Renal cortical epithelial cell (primary cell): ENCODE measurements at regions not wholly inside any gene's neighbourhood (a gene's known extent, or its start where the extent isn't known, plus 50 kb on each side); places are given as distances from the start of the nearest gene placed in this dataset.
A peak's percentile ranks its signal among the peaks of the same experiment; 100 is the strongest.

Experiments used
- DNase-seq: peaks from one replicate; pipeline ENCODE4 v3.0.0-alpha.2; 2011; ENCODE audit warnings: low read depth

DNA sequence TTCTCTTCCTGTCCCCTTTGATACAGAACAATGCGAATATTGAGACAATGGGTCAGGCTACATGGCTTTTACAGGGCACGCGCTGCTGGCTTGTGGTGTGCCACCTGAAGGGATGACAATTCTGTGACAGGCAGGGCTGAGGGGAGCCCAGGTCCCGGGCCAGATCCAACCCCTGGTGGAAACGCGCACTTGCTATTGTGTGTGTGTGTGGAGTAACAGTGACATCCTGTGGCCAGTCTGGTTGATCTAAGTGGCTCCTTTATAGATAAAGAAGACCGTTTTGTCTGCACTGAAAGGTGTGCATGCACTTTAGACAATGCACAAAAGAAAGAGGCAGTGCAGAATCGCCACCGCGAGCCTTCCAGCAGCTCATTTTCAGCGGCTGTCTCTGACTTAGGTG lies 273.6 kb downstream of the HRH4 start:
- DNase-seq, result no peak

DNA sequence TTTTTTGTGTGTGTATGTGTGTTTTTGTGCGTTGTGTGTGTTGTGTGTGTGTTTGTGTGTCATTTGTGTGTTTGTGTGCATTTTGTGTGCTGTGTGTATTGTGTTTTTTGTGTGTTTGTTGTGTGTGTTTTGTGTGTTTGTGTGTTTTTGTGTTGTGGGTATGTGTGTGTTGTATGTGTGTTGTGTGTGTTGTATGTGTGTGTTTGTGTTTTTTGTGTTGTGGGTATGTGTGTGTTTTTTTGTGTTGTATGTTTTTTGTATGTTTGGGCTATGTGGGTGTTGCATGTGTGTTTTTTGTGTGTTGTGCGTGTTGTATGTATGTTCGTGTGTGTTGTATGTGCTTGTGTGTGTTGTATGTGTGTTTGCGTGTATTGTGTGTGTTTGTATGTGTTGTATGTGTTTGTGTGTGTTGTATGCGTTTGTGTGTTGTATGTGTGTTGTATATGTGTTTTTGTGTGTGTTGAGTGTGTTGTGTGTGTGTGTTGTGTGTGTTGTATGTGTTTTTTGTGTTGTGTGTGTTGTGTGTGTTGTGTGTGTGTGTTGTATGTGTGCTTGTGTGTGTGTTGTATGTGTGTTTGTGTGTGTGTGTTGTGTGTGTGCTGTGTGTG lies 275.3 kb downstream of the HRH4 start:
- DNase-seq, result no peak

DNA sequence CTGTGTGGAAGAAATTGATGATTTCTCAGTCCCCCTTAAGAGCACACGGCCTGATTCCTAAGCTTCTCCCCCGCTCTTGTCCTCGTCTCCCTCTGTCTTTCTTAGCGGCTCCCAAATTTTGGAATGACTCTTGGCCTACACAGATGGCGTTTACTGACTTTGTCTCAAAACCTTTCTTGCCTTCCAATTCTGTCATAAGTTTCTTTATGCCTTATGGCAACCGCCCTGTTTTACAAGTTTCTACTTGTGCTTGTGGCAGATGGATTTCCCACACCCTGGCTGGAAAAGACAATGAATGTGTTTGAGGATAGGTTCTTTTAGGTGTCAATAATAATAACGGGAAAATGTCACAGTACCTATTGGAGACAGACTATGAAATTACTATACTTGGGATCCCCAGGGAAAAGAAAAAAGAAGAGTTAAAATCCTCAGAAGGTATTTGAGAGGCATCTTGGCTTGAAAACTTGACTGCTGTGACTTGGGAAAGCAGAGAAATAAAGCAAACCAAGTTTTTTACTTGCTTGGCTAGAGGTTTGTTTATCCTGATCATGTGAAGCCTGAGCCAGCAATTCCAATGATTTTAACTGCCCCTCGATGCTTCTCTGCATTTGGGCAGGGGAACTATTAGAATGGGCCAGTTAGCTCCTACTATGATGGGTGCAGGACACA lies 276.4 kb downstream of the HRH4 start:
- DNase-seq, result no peak

DNA sequence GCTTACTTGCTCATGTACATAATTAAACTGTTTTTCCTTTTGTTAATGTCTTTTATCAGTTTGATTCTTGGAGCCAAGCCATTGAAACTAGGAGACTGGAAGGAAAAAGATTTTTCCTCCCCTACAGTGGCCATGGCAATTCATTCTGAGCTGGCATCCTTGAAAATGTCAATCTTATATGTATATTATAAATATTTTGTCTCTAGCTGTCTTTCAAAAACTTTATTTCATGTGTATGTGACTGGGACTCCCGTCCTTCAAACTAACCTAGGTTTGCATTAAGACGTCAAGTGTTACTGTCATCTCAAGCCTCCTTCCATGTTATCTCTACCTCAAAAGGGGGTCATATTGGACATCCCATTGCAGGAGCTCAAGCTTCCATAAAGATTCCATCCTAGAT lies 280.4 kb downstream of the HRH4 start:
- DNase-seq, result no peak

DNA sequence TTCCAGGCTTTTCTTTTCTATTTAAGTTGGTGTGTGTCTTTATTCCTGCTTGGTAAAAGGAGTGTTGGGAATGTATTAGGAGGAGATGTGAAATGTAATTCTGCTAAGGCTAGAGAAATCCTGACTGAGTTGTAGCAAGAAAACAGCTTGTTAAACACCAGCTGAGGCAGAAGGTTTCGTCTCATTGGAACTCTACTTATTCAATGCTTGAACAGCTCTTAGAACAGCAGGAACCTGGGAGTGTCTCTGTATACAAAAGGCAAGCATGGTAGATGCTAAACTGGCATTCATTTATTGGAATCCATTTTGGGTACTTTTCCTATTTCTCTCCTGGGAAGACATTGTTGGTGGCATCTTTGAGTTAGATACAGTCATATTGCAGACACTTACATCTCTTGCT lies 280.9 kb downstream of the HRH4 start:
- DNase-seq, result no peak

DNA sequence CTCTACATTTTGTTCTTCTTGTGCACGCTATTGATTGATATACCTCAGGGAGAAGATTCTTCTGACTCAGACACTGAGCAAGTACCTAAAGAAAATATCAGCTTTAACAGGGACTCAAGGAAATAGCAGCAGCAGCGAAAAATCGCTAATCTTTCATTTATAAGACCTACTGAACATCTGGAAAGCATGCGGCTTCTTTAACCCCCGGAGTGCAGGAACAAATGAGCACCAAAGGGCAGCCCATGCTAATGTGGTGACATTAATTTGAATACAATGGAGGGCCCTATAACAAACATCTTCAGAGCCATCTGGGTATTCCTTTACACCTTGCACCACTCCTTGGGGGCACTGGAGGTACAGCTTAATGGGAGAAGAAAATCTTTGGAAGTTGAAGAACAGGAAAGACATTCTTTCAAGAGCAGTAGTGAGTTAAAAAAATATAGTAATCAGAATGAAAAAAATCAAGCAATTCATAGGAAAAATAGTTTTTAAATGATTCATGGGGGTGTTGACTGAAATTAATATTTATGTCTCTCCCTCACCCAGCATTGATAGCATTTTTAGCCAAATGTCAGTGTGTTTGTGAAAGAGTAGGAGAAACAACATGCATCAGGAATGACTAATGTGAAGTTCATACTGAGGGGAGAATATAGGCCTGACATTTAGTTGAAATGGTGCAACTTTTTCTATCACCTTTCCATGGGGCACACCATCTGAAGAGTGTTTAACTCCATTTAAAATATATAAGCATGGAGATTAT lies 281.7 kb downstream of the HRH4 start:
- DNase-seq, result no peak

DNA sequence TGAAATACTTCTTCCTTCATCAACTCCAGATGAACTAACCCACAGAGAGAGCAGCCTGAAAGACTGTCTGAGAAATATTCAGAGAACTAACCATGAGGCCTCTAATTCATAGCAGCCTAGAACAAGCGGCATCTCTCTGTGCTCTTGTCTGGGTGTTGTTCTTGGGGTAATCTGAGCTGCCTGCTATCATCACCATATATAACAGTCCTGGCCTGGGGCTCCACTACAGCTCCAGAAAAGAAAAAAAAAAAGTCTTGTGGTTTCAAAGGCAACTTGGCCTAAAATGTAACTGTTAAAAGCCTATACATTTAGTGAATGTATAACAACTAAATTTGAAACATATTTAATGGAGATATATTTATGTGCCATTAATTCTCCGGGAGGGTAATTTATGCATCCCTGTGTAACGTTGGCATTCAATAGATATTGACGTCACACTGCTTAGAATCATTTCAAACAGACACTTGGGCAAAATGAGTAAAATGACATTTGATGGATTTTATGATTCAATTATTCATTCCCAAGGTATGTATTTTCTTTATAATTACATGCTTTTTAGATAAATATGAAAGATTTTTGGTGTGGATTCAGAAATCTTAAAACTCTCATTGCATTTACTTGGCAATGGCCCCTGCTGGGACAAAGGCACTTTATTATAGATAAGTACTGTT lies 294.3 kb downstream of the HRH4 start:
- DNase-seq, result no peak

DNA sequence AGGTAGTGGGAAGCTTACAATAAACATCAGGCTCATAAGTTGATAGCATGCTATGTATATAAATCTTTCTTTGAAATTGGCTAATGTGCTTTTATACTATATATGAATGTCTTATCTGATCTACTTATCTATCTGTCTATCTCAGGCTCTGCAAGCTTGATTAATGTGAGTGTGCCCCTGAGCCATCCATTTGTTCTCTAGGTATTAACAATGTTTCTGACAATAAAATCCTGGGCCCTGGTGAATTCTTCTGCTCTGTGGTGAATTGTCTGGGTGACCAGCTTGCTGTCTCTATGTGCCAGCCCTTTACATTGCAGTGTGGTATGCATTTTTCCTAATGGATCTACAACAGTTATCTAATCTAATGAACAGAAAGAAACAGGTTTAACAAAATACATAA lies 295.9 kb downstream of the HRH4 start:
- DNase-seq, result no peak

DNA sequence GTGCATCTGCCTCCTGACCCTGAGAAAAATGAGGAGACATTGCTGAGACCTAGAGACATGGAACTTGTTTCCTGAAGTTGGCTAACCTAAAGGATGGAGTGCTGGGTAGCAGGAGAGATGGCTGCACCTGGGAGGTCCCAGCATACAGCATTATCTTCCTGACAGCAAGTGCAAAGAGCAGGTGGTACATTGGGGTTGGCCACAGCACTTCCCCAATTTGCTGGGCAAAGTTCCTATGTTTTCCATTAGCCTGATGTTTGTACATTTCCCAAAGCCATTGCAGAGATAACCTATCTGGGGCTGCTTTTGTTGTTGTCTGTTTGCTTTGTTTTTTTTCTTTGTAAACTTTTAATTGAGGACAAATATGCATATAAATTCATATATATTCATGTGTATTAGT lies 296.7 kb downstream of the HRH4 start:
- no peak for DNase-seq

DNA sequence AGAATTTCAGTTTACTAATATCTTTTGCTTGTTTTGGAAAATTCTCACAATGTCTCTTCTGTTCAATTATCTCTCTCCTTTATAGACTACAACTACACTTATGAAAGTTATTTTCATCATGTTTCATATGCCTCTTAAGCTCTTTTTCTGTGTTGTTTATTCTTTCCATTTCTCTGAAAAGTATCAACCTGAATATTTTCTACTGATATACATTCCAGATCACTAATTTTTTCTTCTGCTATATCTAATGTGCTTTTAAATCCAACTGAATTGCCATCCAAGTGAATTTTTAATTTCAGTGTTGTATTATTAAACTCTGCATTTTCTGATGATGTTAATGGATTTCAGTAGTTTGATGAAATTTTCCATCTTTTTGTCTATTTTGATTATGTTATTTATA lies 301.3 kb downstream of the HRH4 start:
- no peak for DNase-seq

DNA sequence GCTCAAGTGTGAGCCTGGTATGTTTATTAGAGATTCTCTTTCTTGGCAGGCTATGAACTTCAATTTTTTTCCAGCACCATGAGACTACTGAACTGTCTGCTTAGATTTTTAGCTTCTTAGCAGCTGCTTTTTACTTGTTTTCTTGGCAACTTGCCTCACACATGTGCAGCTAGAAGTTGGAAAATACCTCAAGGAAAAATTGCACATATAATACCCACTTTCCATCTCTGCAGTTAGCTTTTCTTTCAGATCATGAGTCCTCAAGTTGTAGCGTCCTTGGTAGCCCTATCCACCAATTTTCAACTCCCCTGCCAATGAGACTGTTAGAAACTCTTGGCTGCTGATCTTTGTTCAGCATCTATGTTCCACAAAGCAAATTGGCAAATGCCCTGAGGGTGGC lies 302.1 kb downstream of the HRH4 start:
- DNase-seq, result no peak

DNA sequence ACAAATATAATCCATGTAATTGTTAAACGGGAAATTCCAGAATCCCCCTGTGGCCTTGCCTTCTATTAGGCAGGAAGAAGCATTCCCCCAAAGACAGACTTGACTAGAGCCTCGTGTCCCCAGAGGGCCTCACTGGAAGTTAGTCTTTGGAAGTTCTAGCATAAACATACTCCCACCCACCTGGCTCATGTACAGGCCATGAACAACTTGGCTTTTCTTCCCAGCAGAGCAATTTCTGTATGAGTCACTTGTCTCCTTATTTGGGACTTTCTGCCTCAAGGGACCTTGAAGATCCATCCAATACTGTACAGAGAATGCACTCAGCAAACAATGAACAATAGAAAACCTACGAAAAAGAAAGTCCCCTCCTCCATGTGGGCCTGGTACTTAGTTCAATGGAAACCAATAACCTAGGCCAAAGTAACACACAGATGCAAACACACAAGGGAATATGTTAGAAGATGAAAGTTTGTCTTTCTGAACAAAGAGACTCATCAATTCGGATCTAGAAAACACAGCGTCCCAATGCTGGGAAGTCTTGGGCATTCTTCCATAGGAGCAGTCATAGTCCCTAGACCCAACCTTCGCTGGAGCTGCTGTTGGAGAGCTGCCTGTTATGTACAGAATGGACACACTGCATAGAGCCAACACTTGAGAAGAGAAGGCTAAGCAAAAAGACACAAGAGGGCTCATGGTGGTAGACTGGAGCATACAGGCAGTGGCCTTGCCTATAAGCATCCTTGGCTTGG lies 303.5 kb downstream of the HRH4 start:
- no peak for DNase-seq

DNA sequence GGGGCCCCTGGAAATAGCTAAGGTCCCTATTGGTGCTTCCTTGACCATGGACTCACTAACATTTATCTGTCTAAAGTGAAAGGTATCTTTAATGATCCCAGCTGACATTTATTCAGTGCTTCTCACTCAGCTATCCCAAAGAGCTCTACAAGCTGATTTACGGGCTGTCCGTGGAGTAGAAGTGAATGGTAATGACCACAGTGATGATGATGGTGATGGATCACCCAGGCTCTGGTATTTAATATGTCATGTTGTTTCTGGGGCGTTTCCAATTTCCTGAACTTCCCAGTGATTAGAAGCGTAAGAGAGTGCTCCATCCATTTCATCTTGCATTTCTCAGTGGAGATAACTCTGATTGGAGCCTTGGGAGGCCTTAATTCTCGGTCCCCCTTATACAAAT lies 304.3 kb downstream of the HRH4 start:
- no peak for DNase-seq

DNA sequence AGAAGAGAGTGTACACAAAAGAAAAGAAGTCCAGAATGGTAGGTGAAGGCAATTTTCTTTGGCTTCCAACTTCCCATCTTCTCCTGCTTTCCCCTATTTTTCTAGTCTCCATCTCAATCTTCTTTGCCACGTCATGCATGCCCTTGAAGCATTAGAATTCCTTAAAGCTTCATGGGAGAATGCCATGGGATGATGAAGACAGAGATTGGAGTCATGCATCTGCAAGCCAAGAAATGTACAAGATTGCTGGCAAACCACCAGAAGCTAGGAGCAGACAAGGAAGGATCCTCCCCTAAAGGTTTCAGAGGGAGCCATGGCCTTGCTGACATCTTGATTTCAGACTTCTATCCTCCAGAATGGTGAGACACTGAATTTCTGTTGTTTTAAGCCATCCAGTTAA lies 305.9 kb downstream of the HRH4 start:
- DNase-seq, result no peak

DNA sequence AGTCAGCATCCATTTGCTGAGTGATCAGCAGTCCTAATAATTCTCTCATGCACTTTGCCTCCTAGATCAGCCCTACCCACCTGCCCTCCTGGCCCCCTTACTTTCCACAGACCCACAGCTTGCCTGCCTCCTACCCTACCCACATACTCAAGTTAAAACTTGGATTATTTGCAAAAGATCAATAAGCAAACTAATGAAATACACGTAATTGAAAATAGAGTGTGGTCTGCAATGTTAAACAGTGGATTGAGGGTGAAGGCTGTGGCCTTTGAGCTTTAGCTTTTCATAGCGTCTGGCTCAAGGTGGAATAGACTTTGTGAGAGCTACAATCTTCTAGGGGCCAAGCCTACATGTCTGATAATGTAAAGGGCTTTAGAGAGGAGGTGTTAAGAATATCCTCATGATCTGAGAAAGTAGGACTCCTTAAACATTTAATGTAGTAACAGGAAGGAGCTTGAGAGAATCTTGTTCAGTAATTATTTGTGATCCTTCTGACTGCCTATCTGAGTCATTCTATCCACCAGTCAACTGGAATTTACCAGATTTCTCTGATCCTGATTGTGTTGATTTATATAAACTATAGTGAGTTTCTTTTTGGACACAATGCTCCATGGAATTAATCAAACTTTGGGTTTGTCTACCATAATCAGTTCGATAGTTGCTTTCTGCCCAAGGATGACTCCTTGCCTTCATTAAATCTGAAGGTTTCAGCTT lies 310.0 kb downstream of the HRH4 start:
- DNase-seq, result no peak

DNA sequence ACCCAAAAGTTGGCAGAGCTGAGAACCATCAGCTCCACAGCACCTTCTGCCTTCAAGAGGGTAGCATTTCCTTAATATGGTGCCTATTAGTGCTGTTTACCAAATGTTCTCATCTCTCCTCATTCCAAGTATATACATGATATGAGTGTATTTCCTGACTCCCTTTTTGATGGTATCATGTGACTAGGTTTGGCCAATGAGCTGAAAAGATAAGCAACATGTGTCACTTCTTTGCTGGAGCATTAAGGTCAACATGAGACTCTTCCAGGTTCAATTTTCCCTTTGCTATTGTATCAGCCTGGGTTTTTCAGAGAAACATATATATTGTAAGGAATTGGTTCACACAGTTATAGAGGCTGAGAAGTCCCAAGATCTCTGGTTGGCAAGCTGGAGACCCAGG lies 310.9 kb downstream of the HRH4 start:
- DNase-seq, result no peak

DNA sequence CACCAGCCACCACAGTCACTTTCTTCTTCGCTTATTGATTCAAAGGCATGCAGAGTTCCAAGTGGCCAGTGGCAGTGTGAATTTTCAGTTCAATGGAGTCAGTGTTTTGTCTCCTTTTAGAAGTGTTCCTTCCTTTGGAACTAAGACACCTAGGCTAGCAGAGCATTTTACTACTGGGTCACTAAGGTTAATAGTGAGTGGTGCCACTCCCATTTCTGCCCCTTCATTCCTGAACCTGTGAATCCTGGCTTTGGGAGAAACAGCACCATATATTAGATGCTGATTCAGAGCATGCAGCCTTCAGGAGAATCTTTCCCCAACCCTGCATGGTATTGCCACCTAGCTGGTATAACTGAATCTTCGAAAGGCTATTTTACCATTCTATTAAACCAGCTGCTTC lies 312.7 kb downstream of the HRH4 start:
- no peak for DNase-seq

DNA sequence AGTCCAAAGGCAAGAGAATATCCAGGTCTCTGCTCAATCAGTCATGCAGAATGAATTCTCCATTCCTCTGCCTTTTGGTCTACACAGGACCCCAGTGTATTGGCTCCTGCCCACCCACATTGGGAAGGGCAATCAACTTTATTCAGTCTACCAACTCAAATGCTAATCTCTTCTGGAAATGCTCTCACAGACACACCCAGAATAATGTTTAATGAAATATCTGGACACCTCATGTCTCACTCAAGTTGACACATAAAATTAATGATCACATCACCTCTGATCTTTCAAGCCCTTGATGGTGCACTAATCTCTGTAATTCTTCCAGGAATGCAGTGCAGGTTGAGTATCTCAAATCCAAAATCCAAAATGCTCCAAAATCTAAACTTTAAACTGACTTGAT lies 315.6 kb downstream of the HRH4 start:
- no peak for DNase-seq

DNA sequence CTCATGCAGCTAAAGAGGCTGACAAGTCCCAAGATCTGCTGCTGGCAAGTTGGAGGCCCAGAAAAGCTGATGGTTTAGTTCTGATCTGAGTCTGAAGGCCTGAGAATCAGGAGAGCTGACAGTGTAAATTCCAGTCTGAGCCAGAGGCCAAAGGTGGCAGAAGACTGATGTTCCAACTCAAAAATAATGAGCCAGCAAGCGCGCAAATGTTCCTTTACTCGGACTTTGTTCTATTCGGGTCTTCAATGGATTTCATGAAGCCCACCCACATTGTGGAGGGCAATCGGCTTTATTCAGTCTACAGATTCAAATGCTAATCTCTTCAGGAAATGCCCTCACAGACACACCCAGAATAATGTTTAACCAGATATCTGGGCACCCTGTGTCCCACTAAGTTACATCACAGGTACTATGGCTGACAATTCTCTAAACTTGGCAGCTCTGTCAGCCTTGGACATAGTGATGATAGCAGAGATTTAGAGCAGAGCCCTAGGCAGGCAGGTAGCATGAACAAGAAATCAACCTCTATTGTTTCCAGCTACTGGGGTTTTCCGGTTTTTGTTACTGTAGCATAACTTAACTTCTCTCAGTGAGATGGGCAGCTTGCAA lies 318.5 kb downstream of the HRH4 start:
- peak; percentile 4 for DNase-seq

DNA sequence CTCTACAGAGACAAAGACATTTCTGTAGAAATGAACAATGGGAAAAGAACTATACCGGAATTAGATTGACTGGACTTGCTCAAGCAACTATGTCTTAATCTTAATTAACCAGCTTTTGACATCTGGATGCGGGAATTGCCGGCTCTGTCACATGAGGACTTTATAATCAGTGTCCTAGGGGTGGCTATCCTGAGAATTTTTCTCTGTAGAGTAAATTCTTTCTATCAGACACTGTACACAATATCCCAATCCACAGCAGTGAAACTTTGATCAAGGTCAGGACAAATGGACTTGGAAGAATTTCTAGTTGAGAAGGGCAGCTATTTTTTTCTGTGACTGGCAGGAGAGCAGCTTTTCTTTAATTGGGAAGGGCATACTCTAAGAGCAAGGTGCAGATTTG lies 322.1 kb downstream of the HRH4 start:
- DNase-seq, result no peak

DNA sequence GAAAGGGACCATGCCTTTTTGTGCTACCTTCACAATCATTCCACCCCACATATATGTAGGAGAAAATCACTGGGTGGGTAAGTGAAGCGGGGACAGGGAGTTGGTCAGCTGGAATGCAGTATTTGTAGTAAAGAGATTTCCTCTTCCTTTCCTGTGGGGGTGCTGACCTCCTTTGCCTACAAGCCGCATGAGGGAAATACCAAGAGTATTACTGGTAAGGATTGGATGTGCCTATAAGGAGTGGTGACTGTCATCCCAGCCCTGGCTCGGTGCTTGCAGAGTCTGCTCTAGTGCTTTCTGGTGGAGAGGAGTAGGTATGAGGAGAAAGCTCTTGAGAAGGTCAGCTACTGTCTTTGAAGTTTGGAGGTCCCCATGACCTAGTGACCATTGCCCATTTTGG lies 324.6 kb downstream of the HRH4 start:
- DNase-seq, result no peak
